NCI-H446 treated with DMSO at 0.1 percent for 48 hours (cell line): ENCODE measurements at regions not wholly inside any gene's neighbourhood (a gene's known extent, or its start where the extent isn't known, plus 50 kb on each side); places are given as distances from the start of the nearest gene placed in this dataset.

Source experiments
- DNase-seq: peaks from one replicate; lab custom pipeline; 2025; lab: John Stamatoyannopoulos, UW

DNA sequence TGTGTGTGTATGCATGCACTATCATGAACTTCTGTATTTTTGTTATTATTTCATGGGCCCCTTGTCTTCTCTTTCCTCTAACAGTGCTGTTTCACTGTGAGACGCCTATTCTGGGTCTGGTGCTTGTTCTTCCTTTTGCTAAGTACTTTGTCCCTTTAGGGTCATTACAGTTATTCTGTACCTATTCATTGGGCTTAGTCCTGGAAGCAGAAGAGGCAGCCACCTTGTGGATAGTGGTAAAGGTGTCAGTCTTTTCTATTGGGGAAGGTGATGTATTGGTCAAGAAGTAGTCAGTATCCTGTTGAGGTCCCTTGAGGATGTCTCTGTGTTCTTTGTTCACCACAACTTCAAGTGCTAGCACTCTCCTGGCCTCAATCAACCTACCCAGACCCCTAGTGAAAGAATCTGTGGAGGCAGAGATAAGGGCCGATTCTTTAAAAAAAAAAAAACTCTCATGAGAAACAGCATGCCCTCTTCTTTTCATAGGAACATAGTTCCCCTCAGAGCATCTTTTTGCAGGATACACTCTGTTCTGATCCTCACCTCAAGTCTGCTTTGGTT, 593.8 kb downstream of the SPRY1 start:
- DNase-seq = no peak

DNA sequence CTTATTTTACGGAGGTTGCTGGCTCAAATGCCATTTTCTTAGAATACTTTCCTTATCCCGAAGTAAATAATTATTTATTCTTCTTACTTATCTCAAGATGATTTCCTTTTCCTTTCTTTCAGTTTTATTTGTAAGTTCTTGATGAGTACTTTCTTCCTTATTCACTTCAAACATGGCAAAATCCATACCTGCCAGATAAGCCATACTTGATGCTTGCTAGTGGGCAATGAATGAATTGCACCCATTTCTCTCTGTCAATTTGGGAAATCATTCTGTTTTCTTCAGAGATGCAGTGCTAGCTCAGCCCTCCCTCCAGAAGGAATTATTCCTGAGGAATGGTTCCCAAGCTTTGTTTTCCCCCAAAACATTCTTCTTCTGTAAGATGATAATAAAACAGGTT, 598.3 kb downstream of the SPRY1 start:
- no peak for DNase-seq

GRCh38 chr4:123995936-123996335, 599.3 kb downstream of the SPRY1 start:
- DNase-seq = no peak

DNA sequence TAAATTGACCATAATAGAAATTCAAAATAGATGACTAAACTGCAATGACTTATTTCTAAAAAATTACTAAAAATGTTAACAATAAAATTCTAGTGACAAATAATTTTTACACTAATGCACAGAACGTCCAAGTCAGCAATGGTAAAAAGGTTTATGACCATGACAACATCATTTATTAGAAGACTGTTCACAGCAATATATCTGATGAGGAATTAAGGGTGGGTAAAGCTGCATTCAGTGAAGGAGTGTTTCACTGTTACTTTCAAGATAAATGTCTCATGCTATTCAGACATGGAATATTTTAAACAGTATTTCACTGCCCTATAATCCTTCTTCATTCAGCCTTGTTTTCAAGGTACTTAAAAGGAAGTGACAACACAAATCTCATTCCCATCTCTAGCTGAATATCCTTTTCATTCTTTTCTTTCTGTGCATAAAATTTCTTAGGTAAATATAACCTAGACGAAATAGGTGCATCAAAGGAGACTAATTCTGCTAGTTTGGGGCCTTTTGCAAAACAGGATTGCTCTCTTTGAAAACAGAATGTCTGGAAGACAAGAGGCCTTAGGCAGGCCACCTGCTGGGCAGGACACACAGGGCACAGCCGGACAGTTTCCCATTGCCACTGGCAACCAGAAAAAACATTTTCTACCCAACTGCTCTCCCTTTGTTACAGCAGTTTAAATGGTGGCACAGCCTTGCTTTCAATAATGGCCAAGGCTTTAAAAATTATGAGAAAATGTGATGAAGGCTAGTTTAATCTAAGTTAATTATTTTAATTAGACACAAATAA, 600.3 kb downstream of the SPRY1 start:
- DNase-seq = no peak

GRCh38 chr4:123997776-123998449, 601.3 kb downstream of the SPRY1 start:
- no peak for DNase-seq

DNA sequence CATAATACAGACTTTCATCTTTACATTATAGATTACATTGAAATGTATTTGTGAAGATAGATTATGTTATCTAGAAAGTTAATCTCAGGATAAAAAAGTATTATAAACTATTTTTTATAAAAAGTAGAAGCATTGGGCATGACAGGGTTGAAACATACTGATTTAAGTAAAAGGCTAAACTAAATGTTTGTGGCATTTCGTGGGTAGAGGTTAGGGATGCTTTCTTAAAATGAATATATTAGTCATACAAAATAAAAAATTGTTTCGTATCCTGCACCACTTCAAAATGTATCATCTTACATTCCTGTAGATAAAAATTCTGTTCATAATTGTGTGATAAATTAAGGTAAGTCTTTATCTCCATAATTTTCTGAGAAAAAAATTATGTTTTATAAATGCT, 603.6 kb downstream of the SPRY1 start:
- DNase-seq = no peak

DNA sequence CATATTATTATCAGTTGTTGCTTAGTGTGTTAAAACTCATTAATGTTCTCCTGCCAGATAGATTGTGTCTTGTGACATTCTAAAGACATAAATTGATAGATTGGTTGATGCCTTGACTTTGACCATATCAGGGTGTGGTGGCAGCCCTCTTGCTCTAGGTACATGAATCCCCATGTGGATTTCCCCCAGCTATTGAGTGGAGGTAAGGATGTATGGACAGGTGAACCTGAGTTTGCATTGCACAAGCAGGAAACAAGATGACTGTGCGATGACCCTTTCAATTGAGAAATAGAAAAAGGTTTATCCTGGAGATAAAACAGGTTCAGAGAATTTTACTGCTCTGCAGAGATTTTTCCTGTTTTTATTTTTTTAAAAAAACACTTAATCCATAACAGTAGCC, 619.2 kb downstream of the SPRY1 start:
- DNase-seq = no peak

- no peak for DNase-seq
Measured at GRCh38 chr4:124017185-124017785, 620.7 kb downstream of the SPRY1 start.

DNA sequence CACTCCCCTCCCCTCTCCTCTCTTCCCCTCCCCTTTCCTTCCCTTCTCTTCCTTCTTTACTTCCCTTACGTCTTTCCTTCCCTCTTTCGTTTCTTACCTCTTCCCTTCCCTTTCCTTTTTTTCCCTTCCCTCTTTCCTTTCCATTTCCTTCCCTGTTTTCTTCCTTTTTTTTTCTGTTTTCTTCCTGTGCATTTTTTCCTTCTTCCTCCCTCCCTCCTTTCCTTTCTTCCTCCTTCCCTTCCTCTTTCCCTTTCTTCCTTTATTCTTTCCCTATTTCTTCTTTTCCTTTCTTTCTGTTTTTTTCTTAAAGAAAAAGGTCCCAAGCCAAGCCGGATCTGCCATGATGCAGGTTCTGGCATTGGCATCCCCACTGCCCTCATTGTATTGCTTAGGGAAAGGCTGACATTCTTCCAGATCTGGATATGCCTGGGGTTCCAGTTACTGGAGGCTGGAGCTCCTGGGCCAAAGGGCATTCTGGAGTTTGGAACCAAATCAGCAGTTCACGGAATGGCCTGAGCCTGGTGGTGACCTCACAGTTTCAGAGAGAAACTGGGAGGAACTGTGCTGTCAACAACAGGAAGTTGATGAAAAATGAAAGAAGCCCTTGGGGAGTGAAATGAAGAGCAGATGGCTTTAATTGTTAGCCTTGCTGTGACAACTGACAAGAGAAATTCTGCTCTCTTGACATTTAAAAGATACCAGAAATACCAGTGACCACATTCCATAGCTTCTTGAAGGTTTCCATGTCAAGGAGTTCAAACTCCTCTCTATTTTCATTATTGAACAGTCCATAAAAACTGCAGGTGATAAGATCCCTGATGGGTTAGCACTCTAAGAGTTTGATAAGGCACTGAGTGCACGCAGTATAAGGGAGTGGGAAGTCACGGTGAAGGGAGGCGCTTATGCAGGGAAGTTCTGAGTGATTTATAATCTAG, 622.1 kb downstream of the SPRY1 start:
- DNase-seq = no peak

DNA sequence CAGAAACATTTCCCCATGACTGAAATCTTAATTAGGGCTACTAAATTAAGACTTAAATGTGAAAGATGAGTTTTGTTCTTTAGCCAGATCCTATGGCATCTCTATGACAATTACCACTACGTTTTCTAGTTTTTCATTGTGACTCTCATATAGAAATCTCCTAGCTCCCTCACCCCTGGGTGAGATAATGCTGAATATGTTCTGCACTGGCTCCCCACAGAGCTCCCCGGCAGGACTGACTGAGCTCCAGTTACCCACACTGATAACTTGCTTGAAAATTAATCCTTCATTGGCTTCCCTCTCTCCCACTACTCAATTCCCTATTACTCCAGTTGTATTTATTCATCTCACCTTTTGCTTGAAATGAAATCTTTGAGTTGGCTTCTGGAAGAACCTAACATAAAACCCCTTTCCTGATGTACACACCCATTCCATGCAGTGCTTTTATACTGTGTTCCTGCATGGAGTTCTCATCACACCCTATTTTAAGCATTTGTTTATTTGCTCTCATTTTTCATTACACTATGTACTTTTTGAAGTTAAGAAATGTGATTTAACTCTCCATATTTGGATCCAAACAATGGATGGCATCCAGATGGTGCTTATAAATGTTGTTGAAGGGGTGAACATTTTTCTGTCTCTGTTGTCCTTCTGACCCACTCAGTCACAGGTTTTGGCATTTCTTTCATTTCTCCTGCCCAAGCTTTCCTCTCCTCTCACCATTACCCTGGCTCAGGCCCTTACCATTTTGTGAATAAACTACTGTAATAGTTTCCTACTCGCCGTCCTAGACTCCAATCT, 623.4 kb downstream of the SPRY1 start:
- DNase-seq = no peak

DNA sequence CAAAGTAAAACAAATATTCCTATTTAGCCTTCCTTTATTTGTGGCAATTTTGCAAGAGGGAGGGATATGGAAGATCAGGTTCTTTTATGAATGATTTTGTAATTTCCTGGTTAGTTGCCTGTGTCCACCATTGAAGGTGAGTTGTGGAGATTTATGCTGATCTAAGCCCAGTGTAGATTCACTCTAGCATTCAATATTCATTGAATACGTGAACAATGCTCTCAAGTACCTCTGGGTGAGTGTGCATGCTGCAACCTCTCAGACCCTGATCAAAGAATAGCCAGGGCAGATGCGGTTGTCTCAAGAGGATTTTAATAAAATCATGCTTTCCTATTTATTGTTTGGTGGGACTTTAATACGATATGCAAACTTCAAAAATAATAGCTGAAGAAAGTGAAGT, 628.4 kb downstream of the SPRY1 start:
- DNase-seq = no peak

DNA sequence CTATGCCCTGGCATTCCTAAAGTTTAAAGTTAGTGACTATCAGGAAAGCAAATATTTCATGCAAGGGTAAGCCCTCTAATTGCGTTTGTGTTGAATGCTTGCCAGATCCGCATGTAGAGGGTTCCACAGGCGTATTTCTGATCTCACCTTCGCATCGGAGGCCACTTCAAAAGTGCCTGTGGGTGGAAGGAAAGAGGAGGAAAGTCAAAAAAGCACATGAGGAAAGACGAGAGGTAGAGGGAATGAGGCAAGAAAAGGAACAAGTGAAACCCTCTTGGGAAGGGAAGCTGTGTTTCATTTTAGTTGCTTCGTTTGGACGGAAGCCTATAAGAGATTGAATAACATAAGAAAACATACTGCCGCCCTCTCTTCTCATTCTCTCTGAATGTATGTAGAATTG, 628.8 kb downstream of the SPRY1 start:
- no peak for DNase-seq

DNA sequence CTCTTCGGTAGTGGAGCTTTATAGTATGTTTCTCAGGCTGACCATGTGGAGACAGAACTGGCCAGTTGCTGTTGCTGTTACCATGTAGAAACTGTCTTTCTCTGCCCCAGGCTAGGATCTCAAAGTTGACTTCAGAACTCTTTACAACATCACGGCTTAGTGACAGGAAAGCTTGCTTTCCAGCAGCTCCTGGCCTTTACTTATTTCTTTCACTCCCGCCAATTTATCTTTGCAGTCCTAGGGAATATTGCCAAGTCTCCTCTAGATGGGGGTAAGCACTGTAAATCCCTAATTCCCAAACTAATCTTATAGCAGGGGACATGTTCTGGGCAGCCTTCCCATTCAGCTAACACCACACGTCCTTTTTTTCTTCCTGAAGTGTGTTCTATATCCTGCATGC, 631.6 kb downstream of the SPRY1 start:
- DNase-seq = peak; percentile 43

GRCh38 chr4:124030147-124030546, 633.6 kb downstream of the SPRY1 start:
- DNase-seq = no peak

DNA sequence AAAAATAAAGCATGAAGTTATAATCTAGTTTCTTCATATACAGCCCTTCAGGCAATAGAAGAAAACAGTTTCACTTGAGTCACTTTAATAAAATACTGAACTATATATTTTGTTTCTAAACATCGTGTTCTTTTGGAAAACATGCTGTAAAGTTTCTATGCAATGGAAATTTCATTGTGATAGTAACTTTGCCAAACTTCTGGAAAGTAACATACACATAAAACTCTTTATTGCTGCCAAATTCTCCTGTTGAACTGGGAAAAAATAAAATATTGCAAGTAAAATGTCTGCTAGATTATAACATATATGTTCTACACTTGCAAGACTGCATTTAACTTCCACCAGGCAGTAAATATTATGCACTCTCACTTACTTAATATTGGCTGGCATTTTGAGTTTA, 635.4 kb downstream of the SPRY1 start:
- DNase-seq = no peak

- no peak for DNase-seq
Measured at GRCh38 chr4:124035364-124036041, 638.9 kb downstream of the SPRY1 start.

DNA sequence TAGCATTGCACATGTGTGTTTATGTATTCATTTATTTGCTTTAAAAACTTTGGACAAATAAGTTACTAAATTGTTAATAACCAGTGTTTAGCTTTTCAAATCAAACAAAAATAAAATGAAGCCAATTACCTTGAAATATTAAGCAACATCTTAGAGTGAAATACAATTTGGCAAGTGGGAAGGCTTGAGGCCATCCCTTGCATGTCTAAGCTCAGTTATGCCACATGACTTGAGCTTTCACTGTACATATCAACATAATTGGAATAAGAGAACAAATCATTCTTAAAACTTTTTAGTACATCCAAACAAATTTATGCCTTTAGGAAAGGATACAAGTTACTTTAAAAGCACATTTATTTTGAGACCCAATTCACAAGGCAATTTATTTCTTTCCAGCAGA, 640.6 kb downstream of the SPRY1 start:
- no peak for DNase-seq

DNA sequence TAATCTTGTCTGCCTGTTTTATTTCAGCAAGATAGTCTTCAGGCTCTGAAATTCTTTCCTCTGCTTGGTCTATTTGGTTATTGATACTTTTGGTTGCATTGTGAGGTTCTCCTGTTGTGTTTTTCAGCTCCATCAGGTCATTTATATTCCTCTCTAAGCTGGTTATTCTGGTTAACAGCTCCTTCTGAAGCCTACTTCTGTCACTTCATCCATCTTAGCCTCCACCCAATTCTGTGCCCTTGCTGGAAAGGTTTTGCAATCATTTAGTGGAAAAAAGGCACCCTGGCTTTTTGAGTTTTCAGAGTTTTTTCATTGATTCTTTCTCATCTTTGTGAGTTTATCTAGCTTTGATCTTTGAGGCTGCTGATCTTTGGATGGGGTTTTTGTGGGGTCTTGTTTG, 647.7 kb downstream of the SPRY1 start:
- DNase-seq = no peak

- no peak for DNase-seq
Measured at GRCh38 chr4:124044867-124045266, 648.3 kb downstream of the SPRY1 start.

DNA sequence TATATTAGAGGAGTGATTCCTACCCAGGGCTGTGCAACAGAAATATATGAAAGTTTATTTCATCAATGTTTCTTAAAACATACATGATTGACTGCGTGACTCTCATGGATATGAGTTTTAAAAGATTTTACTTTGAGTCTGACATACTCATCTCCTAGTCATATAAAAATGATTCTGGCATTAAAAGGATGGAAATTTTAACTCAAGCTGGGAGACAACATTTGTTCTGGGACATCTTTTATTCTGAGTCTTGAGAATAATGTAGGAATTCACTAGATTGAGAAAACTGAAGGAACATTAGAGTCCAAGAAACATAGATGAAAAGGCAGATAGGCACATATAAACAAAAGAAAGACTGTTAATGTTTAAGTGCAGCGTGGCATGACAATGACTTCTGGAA, 649.6 kb downstream of the SPRY1 start:
- no peak for DNase-seq
